WTC11 (cell line): ENCODE measurements at regions not wholly inside any gene's neighbourhood (a gene's known extent, or its start where the extent isn't known, plus 50 kb on each side); places are given as distances from the start of the nearest gene placed in this dataset.

Experiments used
- CREB1 ChIP-seq: sonication (generic); formaldehyde crosslinking; IDR thresholded peaks from 2 replicates; pipeline ENCODE4 v1.8.0; 2023; ENCODE audit warnings: mild to moderate bottlenecking, missing genetic modification reagents
- CREM ChIP-seq: sonication (generic); formaldehyde crosslinking; IDR thresholded peaks from 2 replicates; pipeline ENCODE4 v1.8.1; 2022; ENCODE audit warnings: mild to moderate bottlenecking, missing genetic modification reagents, moderate library complexity
- CTCF ChIP-seq: fragments of 200-600 bp; IDR thresholded peaks from 2 replicates; pipeline ENCODE4 v1.8.0; 2022; ENCODE audit warnings: antibody characterized with exemption
- IRF1 ChIP-seq: sonication (generic); formaldehyde crosslinking; IDR thresholded peaks from 2 replicates; pipeline ENCODE4 v1.8.0; 2023; ENCODE audit warnings: missing genetic modification reagents
- JUN ChIP-seq: sonication (generic); formaldehyde crosslinking; IDR thresholded peaks from 2 replicates; pipeline ENCODE4 v1.8.0; 2023; ENCODE audit warnings: mild to moderate bottlenecking, missing genetic modification reagents
- KAT7 ChIP-seq: sonication (generic); formaldehyde crosslinking; IDR thresholded peaks from 2 replicates; pipeline ENCODE4 v1.8.1; 2023; ENCODE audit warnings: missing genetic modification reagents, mild to moderate bottlenecking, borderline replicate concordance
- SP1 ChIP-seq: sonication (generic); formaldehyde crosslinking; conservative IDR thresholded peaks from 2 replicates; pipeline ENCODE4 v1.8.1; 2022; ENCODE audit warnings: missing genetic modification reagents
- TEAD4 ChIP-seq: sonication (generic); formaldehyde crosslinking; IDR thresholded peaks from 2 replicates; pipeline ENCODE4 v1.8.0; 2022; ENCODE audit warnings: mild to moderate bottlenecking, missing genetic modification reagents
- ZNF121 ChIP-seq: sonication (generic); formaldehyde crosslinking; IDR thresholded peaks from 2 replicates; pipeline ENCODE4 v1.8.0; 2023; ENCODE audit warnings: missing genetic modification reagents
- ZNF512 ChIP-seq: sonication (generic); formaldehyde crosslinking; IDR thresholded peaks from 2 replicates; pipeline ENCODE4 v1.8.1; 2022; ENCODE audit warnings: missing genetic modification reagents, borderline replicate concordance
- TF ChIP-seq, protein P1 (sequence below): sonication (generic); formaldehyde crosslinking; IDR thresholded peaks from 2 replicates; pipeline ENCODE4 v1.8.0; 2022; ENCODE audit warnings: mild to moderate bottlenecking, missing genetic modification reagents
- TF ChIP-seq, protein P2 (sequence below): sonication (generic); formaldehyde crosslinking; IDR thresholded peaks from 2 replicates; pipeline ENCODE4 v1.8.1; 2022; ENCODE audit warnings: low read depth, missing genetic modification reagents, borderline replicate concordance
- TF ChIP-seq, protein P3 (sequence below): fragments of 250-450 bp; sonication (Bioruptor Pico); IDR thresholded peaks from 2 replicates; pipeline ENCODE4 v1.9.0; 2021; ENCODE audit warnings: mild to moderate bottlenecking, borderline replicate concordance
- TF ChIP-seq, protein P4 (sequence below): fragments of 250-450 bp; sonication (Bioruptor Pico); IDR thresholded peaks from 2 replicates; pipeline ENCODE4 v2.1.2; 2022; ENCODE audit warnings: mild to moderate bottlenecking, moderate library complexity

DNA sequence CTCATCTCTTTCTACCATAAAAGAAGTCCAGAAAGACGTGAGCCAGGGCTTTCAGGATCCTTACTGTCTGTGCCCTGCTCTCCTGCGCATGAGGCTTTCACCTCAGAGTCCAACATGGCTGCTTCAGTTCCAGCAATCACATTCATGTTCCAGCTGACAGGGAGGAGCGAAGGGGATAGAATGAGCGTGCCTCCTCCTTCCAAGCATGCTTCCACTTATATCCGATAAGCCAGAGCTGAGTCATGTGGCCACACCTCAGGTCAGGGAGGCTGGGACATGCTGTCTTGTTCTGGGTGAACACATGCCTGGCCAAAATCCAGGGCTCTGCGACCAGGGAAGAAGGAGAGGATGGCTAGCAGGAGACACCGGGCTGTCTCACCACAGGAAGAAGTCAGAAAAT lies 248.2 kb downstream of the SKAP2 start:
- TF ChIP-seq CTCF: no peak
- TF ChIP-seq TEAD4: no peak
- TF ChIP-seq ZNF121 (CRISPR knock-in tag): no peak
- TF ChIP-seq, protein P1, sequence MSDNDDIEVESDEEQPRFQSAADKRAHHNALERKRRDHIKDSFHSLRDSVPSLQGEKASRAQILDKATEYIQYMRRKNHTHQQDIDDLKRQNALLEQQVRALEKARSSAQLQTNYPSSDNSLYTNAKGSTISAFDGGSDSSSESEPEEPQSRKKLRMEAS (CRISPR knock-in tag): no peak
- TF ChIP-seq, protein P2, sequence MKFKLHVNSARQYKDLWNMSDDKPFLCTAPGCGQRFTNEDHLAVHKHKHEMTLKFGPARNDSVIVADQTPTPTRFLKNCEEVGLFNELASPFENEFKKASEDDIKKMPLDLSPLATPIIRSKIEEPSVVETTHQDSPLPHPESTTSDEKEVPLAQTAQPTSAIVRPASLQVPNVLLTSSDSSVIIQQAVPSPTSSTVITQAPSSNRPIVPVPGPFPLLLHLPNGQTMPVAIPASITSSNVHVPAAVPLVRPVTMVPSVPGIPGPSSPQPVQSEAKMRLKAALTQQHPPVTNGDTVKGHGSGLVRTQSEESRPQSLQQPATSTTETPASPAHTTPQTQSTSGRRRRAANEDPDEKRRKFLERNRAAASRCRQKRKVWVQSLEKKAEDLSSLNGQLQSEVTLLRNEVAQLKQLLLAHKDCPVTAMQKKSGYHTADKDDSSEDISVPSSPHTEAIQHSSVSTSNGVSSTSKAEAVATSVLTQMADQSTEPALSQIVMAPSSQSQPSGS (CRISPR knock-in tag): no peak
- TF ChIP-seq, protein P3, sequence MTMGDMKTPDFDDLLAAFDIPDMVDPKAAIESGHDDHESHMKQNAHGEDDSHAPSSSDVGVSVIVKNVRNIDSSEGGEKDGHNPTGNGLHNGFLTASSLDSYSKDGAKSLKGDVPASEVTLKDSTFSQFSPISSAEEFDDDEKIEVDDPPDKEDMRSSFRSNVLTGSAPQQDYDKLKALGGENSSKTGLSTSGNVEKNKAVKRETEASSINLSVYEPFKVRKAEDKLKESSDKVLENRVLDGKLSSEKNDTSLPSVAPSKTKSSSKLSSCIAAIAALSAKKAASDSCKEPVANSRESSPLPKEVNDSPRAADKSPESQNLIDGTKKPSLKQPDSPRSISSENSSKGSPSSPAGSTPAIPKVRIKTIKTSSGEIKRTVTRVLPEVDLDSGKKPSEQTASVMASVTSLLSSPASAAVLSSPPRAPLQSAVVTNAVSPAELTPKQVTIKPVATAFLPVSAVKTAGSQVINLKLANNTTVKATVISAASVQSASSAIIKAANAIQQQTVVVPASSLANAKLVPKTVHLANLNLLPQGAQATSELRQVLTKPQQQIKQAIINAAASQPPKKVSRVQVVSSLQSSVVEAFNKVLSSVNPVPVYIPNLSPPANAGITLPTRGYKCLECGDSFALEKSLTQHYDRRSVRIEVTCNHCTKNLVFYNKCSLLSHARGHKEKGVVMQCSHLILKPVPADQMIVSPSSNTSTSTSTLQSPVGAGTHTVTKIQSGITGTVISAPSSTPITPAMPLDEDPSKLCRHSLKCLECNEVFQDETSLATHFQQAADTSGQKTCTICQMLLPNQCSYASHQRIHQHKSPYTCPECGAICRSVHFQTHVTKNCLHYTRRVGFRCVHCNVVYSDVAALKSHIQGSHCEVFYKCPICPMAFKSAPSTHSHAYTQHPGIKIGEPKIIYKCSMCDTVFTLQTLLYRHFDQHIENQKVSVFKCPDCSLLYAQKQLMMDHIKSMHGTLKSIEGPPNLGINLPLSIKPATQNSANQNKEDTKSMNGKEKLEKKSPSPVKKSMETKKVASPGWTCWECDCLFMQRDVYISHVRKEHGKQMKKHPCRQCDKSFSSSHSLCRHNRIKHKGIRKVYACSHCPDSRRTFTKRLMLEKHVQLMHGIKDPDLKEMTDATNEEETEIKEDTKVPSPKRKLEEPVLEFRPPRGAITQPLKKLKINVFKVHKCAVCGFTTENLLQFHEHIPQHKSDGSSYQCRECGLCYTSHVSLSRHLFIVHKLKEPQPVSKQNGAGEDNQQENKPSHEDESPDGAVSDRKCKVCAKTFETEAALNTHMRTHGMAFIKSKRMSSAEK (CRISPR knock-in tag): no peak
- TF ChIP-seq KAT7 (CRISPR knock-in tag): no peak
- no peak for TF ChIP-seq CREB1 (CRISPR knock-in tag)
- no peak for TF ChIP-seq CREM (CRISPR knock-in tag)
- TF ChIP-seq, protein P4, sequence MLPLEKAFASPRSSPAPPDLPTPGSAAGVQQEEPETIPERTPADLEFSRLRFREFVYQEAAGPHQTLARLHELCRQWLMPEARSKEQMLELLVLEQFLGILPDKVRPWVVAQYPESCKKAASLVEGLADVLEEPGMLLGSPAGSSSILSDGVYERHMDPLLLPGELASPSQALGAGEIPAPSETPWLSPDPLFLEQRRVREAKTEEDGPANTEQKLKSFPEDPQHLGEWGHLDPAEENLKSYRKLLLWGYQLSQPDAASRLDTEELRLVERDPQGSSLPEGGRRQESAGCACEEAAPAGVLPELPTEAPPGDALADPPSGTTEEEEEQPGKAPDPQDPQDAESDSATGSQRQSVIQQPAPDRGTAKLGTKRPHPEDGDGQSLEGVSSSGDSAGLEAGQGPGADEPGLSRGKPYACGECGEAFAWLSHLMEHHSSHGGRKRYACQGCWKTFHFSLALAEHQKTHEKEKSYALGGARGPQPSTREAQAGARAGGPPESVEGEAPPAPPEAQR (CRISPR knock-in tag): no peak
- TF ChIP-seq JUN (CRISPR knock-in tag): no peak
- TF ChIP-seq ZNF512: no peak
- TF ChIP-seq SP1 (CRISPR knock-in tag): no peak
- TF ChIP-seq IRF1 (CRISPR knock-in tag): no peak
